Transverse colon (tissue), 4 donors: ENCODE measurements at regions not wholly inside any gene's neighbourhood (a gene's known extent, or its start where the extent isn't known, plus 50 kb on each side); places are given as distances from the start of the nearest gene placed in this dataset.

Experiments used
- CTCF ChIP-seq, 5 experiments: fragments of 200-600 bp in 3 of 5; fragments of 450-650 bp in 2 of 5; sonication (generic) in 3 of 5; IDR thresholded peaks; 1 replicate in 2 of 5; 2 replicates in 3 of 5; pipeline ENCODE4 v1.5.1; 2016 to 2017; ENCODE audit warnings: antibody characterized with exemption in 5 of 5, inconsistent platforms in 3 of 5, mild to moderate bottlenecking in 2 of 5, moderate library complexity in 1 of 5
- POLR2AphosphoS5 ChIP-seq, 3 donors: sonication (generic); formaldehyde crosslinking; IDR thresholded peaks; one replicate each; pipeline ENCODE4 v1.6.1; 2016; ENCODE audit warnings: antibody characterized with exemption in 3 of 3

GRCh38 chr1:192940658-192941057 lies 118.5 kb downstream of the UCHL5 start:
- no peak for TF ChIP-seq CTCF (IDR thresholded peaks at IDR 0.05)
- no peak for TF ChIP-seq POLR2AphosphoS5 (IDR thresholded peaks at IDR 0.05)
